GM18507 (cell line): ENCODE measurements at regions not wholly inside any gene's neighbourhood (a gene's known extent, or its start where the extent isn't known, plus 50 kb on each side); places are given as distances from the start of the nearest gene placed in this dataset.

ENCODE experiments used
- DNase-seq: peaks from one replicate; pipeline ENCODE4 v3.0.0; 2011; ENCODE audit warnings: low read depth; ENCODE audit not compliant: insufficient read length; ENCODE audit errors: extremely low spot score
- FAIRE-seq: peaks from 2 replicates; lab custom pipeline; 2011; peaks lifted over from hg19 to GRCh38; lab: Jason Lieb, UNC

GRCh38 chr7:155198196-155198892 is 99.3 kb upstream of the INSIG1 start:
- FAIRE-seq (no peak), DNase-seq (no peak)

- no peak for DNase-seq
- FAIRE-seq, result peak; percentile 49
These were observed 98.5 kb upstream of the INSIG1 start for GRCh38 chr7:155198901-155199845.

- DNase-seq (no peak), FAIRE-seq (no peak)
These were observed 96.2 kb upstream of the INSIG1 start for GRCh38 chr7:155201325-155202087.

- FAIRE-seq (no peak), DNase-seq (no peak)
These were observed 95.4 kb upstream of the INSIG1 start for GRCh38 chr7:155202106-155202871.

- DNase-seq, result no peak
- no peak for FAIRE-seq
These were observed 94.4 kb upstream of the INSIG1 start for GRCh38 chr7:155203059-155203881.

- no peak for FAIRE-seq
- no peak for DNase-seq
These were observed 93.6 kb upstream of the INSIG1 start for GRCh38 chr7:155203882-155204691.

- no peak for FAIRE-seq
- DNase-seq, result no peak
These were observed 92.8 kb upstream of the INSIG1 start for GRCh38 chr7:155204744-155205367.

GRCh38 chr7:155205368-155206317 is 92.0 kb upstream of the INSIG1 start:
- FAIRE-seq, result peak; percentile 92
- peak; percentile 75 for DNase-seq

GRCh38 chr7:155206318-155207020 is 91.2 kb upstream of the INSIG1 start:
- FAIRE-seq, result peak; percentile 80
- peak; percentile 49 for DNase-seq

GRCh38 chr7:155207326-155208002 is 90.2 kb upstream of the INSIG1 start:
- no peak for FAIRE-seq
- DNase-seq, result no peak

- FAIRE-seq (peak; percentile 26), DNase-seq (no peak)
These were observed 88.8 kb upstream of the INSIG1 start for GRCh38 chr7:155208681-155209477.

- no peak for FAIRE-seq
These were observed 88.0 kb upstream of the INSIG1 start for GRCh38 chr7:155209478-155210319.

GRCh38 chr7:155210356-155210755 is 87.3 kb upstream of the INSIG1 start:
- FAIRE-seq, result no peak
- DNase-seq, result no peak

More at GRCh38 chr7:155209478-155210319, 88.0 kb upstream of the INSIG1 start:
- DNase-seq, result no peak
